ENCODE measurements at regions not wholly inside any gene's neighbourhood (a gene's known extent, or its start where the extent isn't known, plus 50 kb on each side); places are given as distances from the start of the nearest gene placed in this dataset.
"Not testable (repeated sequence)": the region's sequence is repeated elsewhere in the genome, so short reads cannot be mapped to it uniquely, and the experiment has no call there.

- Histone ChIP-seq H3K27ac (no peak overlapping the region), H3K4me3 (no peak overlapping the region), H3K9me3 (no peaks in the 10 kb centered on the region), H3K27me3 (no peaks in the 10 kb centered on the region), H3K36me3 (no peaks in the 10 kb centered on the region), H3K4me1 (no peaks in the 10 kb centered on the region)
- no peak for DNase-seq
- ATAC-seq = no peak
- 36% methylated on average over 3 of the region's 3 CpGs for WGBS (ENCODE audit: insufficient coverage, low coverage, low lambda C conversion rate, missing lambda C conversion rate)
- intact Hi-C loops (cut with DNase I) = no loop called here
- TF ChIP-seq POLR2A (IDR thresholded peaks at IDR 0.05) (no peak), CTCF (IDR thresholded peaks at IDR 0.05) (no peak)
Measured at GRCh38 chr2:129504646-129505045, 474.8 kb upstream of the RAB6C start.

GRCh38 chr2:129518937-129519336 lies 460.5 kb upstream of the RAB6C start:
- ATAC-seq (no peak), DNase-seq (no peak)
- Histone ChIP-seq H3K4me3 (no peak overlapping the region), H3K4me1 (no peaks in the 10 kb centered on the region), H3K27me3 (no peaks in the 10 kb centered on the region), H3K36me3 (no peaks in the 10 kb centered on the region), H3K9me3 (no peaks in the 10 kb centered on the region), H3K27ac (no peak overlapping the region)
- intact Hi-C loops (cut with DNase I) = no loop called here
- 47% methylated on average over 4 of the region's 4 CpGs for WGBS (ENCODE audit: insufficient coverage, low coverage, low lambda C conversion rate, missing lambda C conversion rate)
- TF ChIP-seq CTCF (IDR thresholded peaks at IDR 0.05) = no peak
- TF ChIP-seq POLR2A (IDR thresholded peaks at IDR 0.05) = no peak

GRCh38 chr2:129532158-129532557 lies 447.3 kb upstream of the RAB6C start:
- H3K27me3 ChIP-seq; intact Hi-C loops (cut with DNase I); ATAC-seq; H3K27ac ChIP-seq; H3K36me3 ChIP-seq; H3K4me3 ChIP-seq; H3K9me3 ChIP-seq; H3K4me1 ChIP-seq; DNase-seq: not testable (repeated sequence)
- 80% methylated on average over 1 of the region's 9 CpGs for WGBS (ENCODE audit: insufficient coverage, low coverage, low lambda C conversion rate, missing lambda C conversion rate)

GRCh38 chr2:129548880-129549279 lies 430.6 kb upstream of the RAB6C start:
- WGBS (ENCODE audit: insufficient coverage, low coverage, low lambda C conversion rate, missing lambda C conversion rate) = 20% methylated on average over 2 of the region's 3 CpGs
- H3K4me1 ChIP-seq = no peaks in the 10 kb centered on the region
- H3K27me3 ChIP-seq = no peaks in the 10 kb centered on the region
- TF ChIP-seq CTCF (IDR thresholded peaks at IDR 0.05) = no peak
- no peak for TF ChIP-seq POLR2A (IDR thresholded peaks at IDR 0.05)
- no peaks in the 10 kb centered on the region for H3K36me3 ChIP-seq
- intact Hi-C loops (cut with DNase I) = no loop called here
- H3K4me3 ChIP-seq = no peak overlapping the region
- no peak for ATAC-seq
- DNase-seq = no peak
- no peak overlapping the region for H3K27ac ChIP-seq
- no peaks in the 10 kb centered on the region for H3K9me3 ChIP-seq

- H3K4me3 ChIP-seq = no peak overlapping the region
- H3K27ac ChIP-seq = no peak overlapping the region
- WGBS (ENCODE audit: insufficient coverage, low coverage, low lambda C conversion rate, missing lambda C conversion rate) = 75% methylated on average over 4 of the region's 4 CpGs
- no peaks in the 10 kb centered on the region for H3K4me1 ChIP-seq
- intact Hi-C loops (cut with DNase I) = no loop called here
- no peak for ATAC-seq
- DNase-seq = no peak
- no peaks in the 10 kb centered on the region for H3K36me3 ChIP-seq
- TF ChIP-seq CTCF (IDR thresholded peaks at IDR 0.05) (no peak), POLR2A (IDR thresholded peaks at IDR 0.05) (no peak)
- H3K27me3 ChIP-seq = no peaks in the 10 kb centered on the region
- no peaks in the 10 kb centered on the region for H3K9me3 ChIP-seq
Measured at GRCh38 chr2:129550536-129550935, 428.9 kb upstream of the RAB6C start.

All from right lobe of liver (tissue), 6 donors.